H9 (cell line): ENCODE measurements at regions not wholly inside any gene's neighbourhood (a gene's known extent, or its start where the extent isn't known, plus 50 kb on each side); places are given as distances from the start of the nearest gene placed in this dataset.

Experiments used
- DNase-seq: peaks from one replicate; pipeline ENCODE4 v3.0.0-alpha.2; 2017
- H2AFZ ChIP-seq: one replicate; pipeline ENCODE4 v1.6.1; 2013; ENCODE audit warnings: mild to moderate bottlenecking, low read length, control low read depth, moderate library complexity
- H2AK5ac ChIP-seq: 2 replicates; pipeline ENCODE4 v1.6.1; 2013; ENCODE audit warnings: low read length, control low read depth, mixed read lengths; ENCODE audit not compliant: insufficient read length
- H2BK120ac ChIP-seq: one replicate; pipeline ENCODE4 v1.6.1; 2013; ENCODE audit warnings: low read depth, mild to moderate bottlenecking, low read length, control low read depth, inconsistent platforms; ENCODE audit not compliant: poor library complexity, severe bottlenecking
- H2BK12ac ChIP-seq: 2 replicates; pipeline ENCODE4 v1.6.1; 2013; ENCODE audit warnings: low read length, control low read depth, mixed read lengths, low read depth; ENCODE audit not compliant: insufficient read length
- H2BK15ac ChIP-seq: 2 replicates; pipeline ENCODE4 v1.6.1; 2013; ENCODE audit warnings: low read depth, low read length, control low read depth
- H2BK20ac ChIP-seq: one replicate; pipeline ENCODE4 v1.6.1; 2013; ENCODE audit warnings: low read depth, mild to moderate bottlenecking, low read length, control low read depth, inconsistent platforms; ENCODE audit not compliant: poor library complexity, severe bottlenecking
- H2BK5ac ChIP-seq: 2 replicates; pipeline ENCODE4 v1.6.1; 2013; ENCODE audit warnings: low read length, control low read depth, mixed read lengths; ENCODE audit not compliant: insufficient read length
- H3K14ac ChIP-seq: 2 replicates; pipeline ENCODE4 v1.6.1; 2013; ENCODE audit warnings: low read length, control low read depth; ENCODE audit not compliant: insufficient read depth
- H3K18ac ChIP-seq: 2 replicates; pipeline ENCODE4 v1.6.1; 2013; ENCODE audit warnings: low read depth, mild to moderate bottlenecking, mixed read lengths, low read length, control low read depth; ENCODE audit not compliant: insufficient read length
- H3K23ac ChIP-seq: 2 replicates; pipeline ENCODE4 v1.6.1; 2013; ENCODE audit warnings: low read length, control low read depth, mixed read lengths, low read depth; ENCODE audit not compliant: insufficient read length
- H3K23me2 ChIP-seq: 2 replicates; pipeline ENCODE4 v1.6.1; 2013; ENCODE audit warnings: low read depth, mild to moderate bottlenecking, mixed read lengths, low read length, control low read depth; ENCODE audit not compliant: insufficient read length, poor library complexity, severe bottlenecking
- H3K27ac ChIP-seq: 2 replicates; pipeline ENCODE4 v1.5.1; 2013; ENCODE audit warnings: low read length, control low read depth, mixed read lengths, low read depth; ENCODE audit not compliant: insufficient read length
- H3K27me3 ChIP-seq: 2 replicates; pipeline ENCODE4 v1.6.1; 2013; ENCODE audit warnings: low read length, control low read depth, inconsistent platforms; ENCODE audit not compliant: insufficient read depth
- H3K4ac ChIP-seq: 2 replicates; pipeline ENCODE4 v1.6.1; 2013; ENCODE audit warnings: low read depth, mild to moderate bottlenecking, control low read depth, inconsistent platforms, low read length, moderate library complexity
- H3K4me1 ChIP-seq: 2 replicates; pipeline ENCODE4 v1.6.1; 2013; ENCODE audit warnings: low read length, control low read depth, inconsistent platforms; ENCODE audit not compliant: insufficient read depth
- H3K4me2 ChIP-seq: 2 replicates; pipeline ENCODE4 v1.6.1; 2013; ENCODE audit warnings: low read length, control low read depth, mixed read lengths; ENCODE audit not compliant: insufficient read length, insufficient read depth
- H3K56ac ChIP-seq: 2 replicates; pipeline ENCODE4 v1.6.1; 2013; ENCODE audit warnings: low read depth, mild to moderate bottlenecking, mixed read lengths, low read length, control low read depth; ENCODE audit not compliant: insufficient read length
- H3K79me1 ChIP-seq: 2 replicates; pipeline ENCODE4 v1.6.1; 2013; ENCODE audit warnings: low read depth, mild to moderate bottlenecking, moderate library complexity, low read length, control low read depth, inconsistent platforms; ENCODE audit not compliant: insufficient read depth, poor library complexity, severe bottlenecking
- H3K79me2 ChIP-seq: 2 replicates; pipeline ENCODE4 v1.6.1; 2013; ENCODE audit warnings: low read length, control low read depth, inconsistent platforms; ENCODE audit not compliant: insufficient read depth
- H3K9ac ChIP-seq: 2 replicates; pipeline ENCODE4 v1.6.1; 2013; ENCODE audit warnings: low read length, control low read depth, mixed read lengths; ENCODE audit not compliant: insufficient read length; ENCODE audit errors: extremely low read depth
- H3K9me3 ChIP-seq: one replicate; pipeline ENCODE4 v1.6.1; 2013; ENCODE audit warnings: low read depth, low read length, inconsistent platforms; ENCODE audit not compliant: control insufficient read depth
- H3T11ph ChIP-seq: one replicate; pipeline ENCODE4 v1.6.1; 2013; ENCODE audit warnings: mild to moderate bottlenecking, low read length, control low read depth, inconsistent platforms
- H4K20me1 ChIP-seq: one replicate; pipeline ENCODE4 v1.6.1; 2013; ENCODE audit not compliant: control insufficient read depth, insufficient read length, insufficient read depth
- H4K5ac ChIP-seq: 2 replicates; pipeline ENCODE4 v1.6.1; 2013; ENCODE audit warnings: low read depth, mild to moderate bottlenecking, mixed read lengths, low read length, control low read depth; ENCODE audit not compliant: insufficient read length
- H4K8ac ChIP-seq: replicated peaks from 2 replicates; pipeline ENCODE4 v1.6.1; 2013; ENCODE audit warnings: low read length, control low read depth, mixed read lengths, low read depth; ENCODE audit not compliant: insufficient read length
- H4K91ac ChIP-seq: 2 replicates; pipeline ENCODE4 v1.6.1; 2013; ENCODE audit warnings: low read depth, mild to moderate bottlenecking, moderate library complexity, mixed read lengths, low read length, control low read depth; ENCODE audit not compliant: insufficient read length
- H3K27ac Mint-ChIP-seq, 3 experiments: 2 replicates in 2 of 3; 3 replicates in 1 of 3; pipeline ENCODE4 v1.8.0; 2020 to 2021; ENCODE audit warnings: mixed read lengths in 3 of 3, mild to moderate bottlenecking in 1 of 3, moderate library complexity in 1 of 3
- H3K27me3 Mint-ChIP-seq: 2 replicates; pipeline ENCODE4 v1.8.0; 2021; ENCODE audit warnings: low read depth, mild to moderate bottlenecking, moderate library complexity, mixed read lengths
- H3K36me3 Mint-ChIP-seq, 3 experiments: 2 replicates in 2 of 3; 3 replicates in 1 of 3; pipeline ENCODE4 v1.8.0; 2020 to 2021; ENCODE audit warnings: low read depth in 3 of 3, mixed read lengths in 3 of 3; ENCODE audit not compliant: insufficient read depth in 1 of 3
- H3K4me1 Mint-ChIP-seq, 2 experiments: 2 replicates each; pipeline ENCODE4 v1.8.0; 2020; ENCODE audit warnings: mixed read lengths in 2 of 2
- H3K4me3 Mint-ChIP-seq, 2 experiments: 2 replicates in 1 of 2; 3 replicates in 1 of 2; pipeline ENCODE4 v1.8.0; 2020 to 2021; ENCODE audit warnings: mild to moderate bottlenecking in 2 of 2, mixed read lengths in 2 of 2, moderate library complexity in 1 of 2
- H3K9me3 Mint-ChIP-seq, 2 experiments: 2 replicates in 1 of 2; 3 replicates in 1 of 2; pipeline ENCODE4 v1.8.0; 2020; ENCODE audit warnings: mild to moderate bottlenecking in 2 of 2, mixed read lengths in 2 of 2, moderate library complexity in 1 of 2
- CTCF ChIP-seq: fragments of 200-600 bp; sonication (generic); conservative IDR thresholded peaks from 3 replicates; pipeline ENCODE4 v1.8.0; 2021; ENCODE audit warnings: antibody characterized with exemption, mild to moderate bottlenecking
- WGBS: extraction: QIAGEN DNeasy Blood & Tissue Kit; methylation state at CpG from one replicate; pipeline ENCODE4 v1.1.7; 2013; ENCODE audit warnings: missing lambda C conversion rate, low lambda C conversion rate, mixed read lengths; ENCODE audit not compliant: insufficient read length; ENCODE audit errors: extremely low coverage; 5-methylcytosine and 5-hydroxymethylcytosine counted together

- no peak overlapping the region for H2AFZ ChIP-seq
- H3K4me1 Mint-ChIP-seq = peaks cover 2 to 21% of the 10 kb centered on the region in 2 experiments; a peak in 3 of 4 replicates
Observed at GRCh38 chr10:78542521-78542920, 508.9 kb downstream of the RPS24 start.

More at GRCh38 chr10:78542521-78542920, 508.9 kb downstream of the RPS24 start:
- Mint-ChIP-seq H3K9me3 (peaks cover 0 to 2% of the 10 kb centered on the region in 2 experiments; a peak in 3 of 5 replicates), H3K27ac (peak overlapping the region in 1 of 3 experiments; percentile 92; a peak in 1 of 7 replicates), H3K36me3 (no peaks in the 10 kb centered on the region), H3K27me3 (peaks cover 12% of the 10 kb centered on the region), H3K4me3 (no peak overlapping the region)
- H3K18ac ChIP-seq = no peak overlapping the region
- no peaks in the 10 kb centered on the region for H3K23me2 ChIP-seq
- H3K79me2 ChIP-seq = no peaks in the 10 kb centered on the region
- no peak overlapping the region for H3K9ac ChIP-seq
- H3T11ph ChIP-seq = no peak overlapping the region
- H3K23ac ChIP-seq = no peak overlapping the region
- TF ChIP-seq CTCF = no peak
- H4K91ac ChIP-seq = no peak overlapping the region
- H2BK15ac ChIP-seq = no peak overlapping the region
- no peak overlapping the region for H3K4me2 ChIP-seq
- H4K8ac ChIP-seq = no peak overlapping the region
- H3K14ac ChIP-seq = no peak overlapping the region
- no peak overlapping the region for H3K27ac ChIP-seq
- H2AK5ac ChIP-seq = no peak overlapping the region
- H3K4me1 ChIP-seq = no peaks in the 10 kb centered on the region
- no peak overlapping the region for H3K56ac ChIP-seq
- no peak overlapping the region for H2BK12ac ChIP-seq
- no peak overlapping the region for H4K5ac ChIP-seq
- WGBS = no CpG with 5 or more reads among the region's 7 CpGs
- H3K79me1 ChIP-seq = no peaks in the 10 kb centered on the region
- peak; percentile 41 for DNase-seq
- no peaks in the 10 kb centered on the region for H3K9me3 ChIP-seq
- no peaks in the 10 kb centered on the region for H4K20me1 ChIP-seq
- no peak overlapping the region for H2BK5ac ChIP-seq
- H2BK20ac ChIP-seq = no peak overlapping the region
- H3K4ac ChIP-seq = no peak overlapping the region
- H2BK120ac ChIP-seq = no peak overlapping the region
- H3K27me3 ChIP-seq = no peaks in the 10 kb centered on the region
